ENCODE measurements at regions not wholly inside any gene's neighbourhood (a gene's known extent, or its start where the extent isn't known, plus 50 kb on each side); places are given as distances from the start of the nearest gene placed in this dataset.

DNA sequence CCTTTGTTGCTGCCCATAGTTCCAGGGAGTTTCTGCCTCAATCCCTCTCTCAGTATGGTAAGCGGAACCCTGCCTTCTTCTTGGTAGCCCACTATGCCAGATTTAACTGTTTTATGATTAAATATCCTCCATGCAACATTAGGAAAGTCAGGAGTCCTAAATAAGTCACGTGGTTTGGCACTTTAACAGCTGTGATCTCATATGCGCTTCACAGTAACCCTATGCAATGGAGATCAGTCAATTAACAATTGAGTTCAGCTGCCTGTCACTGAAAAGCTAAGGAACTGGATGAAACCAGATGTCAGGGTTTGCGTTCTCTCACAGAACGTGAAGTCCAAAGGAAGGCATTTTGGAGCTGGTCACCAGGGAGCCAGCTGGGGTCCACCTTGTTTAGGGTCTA, 81.6 kb downstream of the PSMB1 start:
- ChIA-PET POLR2A (ENCODE audit: unreplicated experiment) (no interaction called here), CTCF (no interaction called here)
- Histone ChIP-seq H3K27me3 (ENCODE audit: insufficient read depth, low read depth) (peaks cover 60% of the 10 kb centered on the region), H3K9me3 (ENCODE audit: insufficient read depth, low read depth) (no peaks in the 10 kb centered on the region), H2AFZ (no peak overlapping the region), H4K20me1 (ENCODE audit: insufficient read depth) (no peaks in the 10 kb centered on the region), H3F3A (ENCODE audit: insufficient read depth, low read depth) (no peaks in the 10 kb centered on the region), H3K27ac (no peak overlapping the region), H3K4me3 (no peak overlapping the region), H3K4me2 (no peak overlapping the region), H3K36me3 (ENCODE audit: low read depth) (no peaks in the 10 kb centered on the region), H3K79me2 (ENCODE audit: low read depth) (no peaks in the 10 kb centered on the region), H3K9me2 (ENCODE audit: insufficient read depth) (no peaks in the 10 kb centered on the region), H3K4me1 (replicated peaks; ENCODE audit: insufficient read depth) (no peaks in the 10 kb centered on the region)
- intact Hi-C loops (cut with micrococcal nuclease; ENCODE audit: unreplicated experiment): no loop called here
- no TSS peak for BruUV-seq (replicated peaks)
- DNase-seq: no peak
- no peak for TF ChIP-seq EZH2 (IDR thresholded peaks at IDR 0.05; ENCODE audit: low read depth)
- TF ChIP-seq, protein P1, sequence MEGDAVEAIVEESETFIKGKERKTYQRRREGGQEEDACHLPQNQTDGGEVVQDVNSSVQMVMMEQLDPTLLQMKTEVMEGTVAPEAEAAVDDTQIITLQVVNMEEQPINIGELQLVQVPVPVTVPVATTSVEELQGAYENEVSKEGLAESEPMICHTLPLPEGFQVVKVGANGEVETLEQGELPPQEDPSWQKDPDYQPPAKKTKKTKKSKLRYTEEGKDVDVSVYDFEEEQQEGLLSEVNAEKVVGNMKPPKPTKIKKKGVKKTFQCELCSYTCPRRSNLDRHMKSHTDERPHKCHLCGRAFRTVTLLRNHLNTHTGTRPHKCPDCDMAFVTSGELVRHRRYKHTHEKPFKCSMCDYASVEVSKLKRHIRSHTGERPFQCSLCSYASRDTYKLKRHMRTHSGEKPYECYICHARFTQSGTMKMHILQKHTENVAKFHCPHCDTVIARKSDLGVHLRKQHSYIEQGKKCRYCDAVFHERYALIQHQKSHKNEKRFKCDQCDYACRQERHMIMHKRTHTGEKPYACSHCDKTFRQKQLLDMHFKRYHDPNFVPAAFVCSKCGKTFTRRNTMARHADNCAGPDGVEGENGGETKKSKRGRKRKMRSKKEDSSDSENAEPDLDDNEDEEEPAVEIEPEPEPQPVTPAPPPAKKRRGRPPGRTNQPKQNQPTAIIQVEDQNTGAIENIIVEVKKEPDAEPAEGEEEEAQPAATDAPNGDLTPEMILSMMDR (conservative IDR thresholded peaks at IDR 0.05): no peak

DNA sequence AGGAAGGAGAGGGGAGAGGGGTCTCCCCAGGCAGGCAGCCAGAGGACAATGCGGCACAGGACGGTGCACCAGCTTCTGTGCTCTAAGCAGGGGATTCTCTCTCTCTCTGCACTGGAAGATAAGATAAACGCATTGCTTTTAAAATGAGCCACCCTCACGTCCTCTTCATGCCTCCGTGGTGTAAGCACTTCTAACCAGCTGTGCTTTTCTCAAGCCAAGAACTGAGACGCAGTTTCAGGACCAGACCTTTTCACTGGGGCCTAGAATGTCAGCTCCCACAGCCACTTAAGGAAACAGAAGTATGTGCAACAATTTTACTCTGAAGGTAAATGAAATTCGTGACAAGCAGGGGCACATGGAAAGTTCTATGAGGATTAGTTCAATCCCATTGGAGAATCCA, 82.4 kb downstream of the PSMB1 start:
- no TSS peak for BruUV-seq (replicated peaks)
- no peaks in the 10 kb centered on the region for H3F3A ChIP-seq (ENCODE audit: insufficient read depth, low read depth)
- no peak overlapping the region for H3K4me3 ChIP-seq
- no peaks in the 10 kb centered on the region for H3K36me3 ChIP-seq (ENCODE audit: low read depth)
- no peaks in the 10 kb centered on the region for H3K4me1 ChIP-seq (replicated peaks; ENCODE audit: insufficient read depth)
- H3K27ac ChIP-seq: no peak overlapping the region
- peaks cover 53% of the 10 kb centered on the region for H3K27me3 ChIP-seq (ENCODE audit: insufficient read depth, low read depth)
- no peak overlapping the region for H3K4me2 ChIP-seq
- H3K9me2 ChIP-seq (ENCODE audit: insufficient read depth): no peaks in the 10 kb centered on the region
- DNase-seq: no peak
- H3K79me2 ChIP-seq (ENCODE audit: low read depth): no peaks in the 10 kb centered on the region
- POLR2A ChIA-PET (ENCODE audit: unreplicated experiment): no interaction called here
- CTCF ChIA-PET: no interaction called here
- no peaks in the 10 kb centered on the region for H4K20me1 ChIP-seq (ENCODE audit: insufficient read depth)
- no peaks in the 10 kb centered on the region; the same call in 1 of the 2 replicates for H3K9me3 ChIP-seq (ENCODE audit: insufficient read depth, low read depth)
- H2AFZ ChIP-seq: no peak overlapping the region
- intact Hi-C loops (cut with micrococcal nuclease; ENCODE audit: unreplicated experiment): no loop called here
- TF ChIP-seq EZH2 (IDR thresholded peaks at IDR 0.05; ENCODE audit: low read depth): no peak
- TF ChIP-seq, protein P1 (conservative IDR thresholded peaks at IDR 0.05): no peak

DNA sequence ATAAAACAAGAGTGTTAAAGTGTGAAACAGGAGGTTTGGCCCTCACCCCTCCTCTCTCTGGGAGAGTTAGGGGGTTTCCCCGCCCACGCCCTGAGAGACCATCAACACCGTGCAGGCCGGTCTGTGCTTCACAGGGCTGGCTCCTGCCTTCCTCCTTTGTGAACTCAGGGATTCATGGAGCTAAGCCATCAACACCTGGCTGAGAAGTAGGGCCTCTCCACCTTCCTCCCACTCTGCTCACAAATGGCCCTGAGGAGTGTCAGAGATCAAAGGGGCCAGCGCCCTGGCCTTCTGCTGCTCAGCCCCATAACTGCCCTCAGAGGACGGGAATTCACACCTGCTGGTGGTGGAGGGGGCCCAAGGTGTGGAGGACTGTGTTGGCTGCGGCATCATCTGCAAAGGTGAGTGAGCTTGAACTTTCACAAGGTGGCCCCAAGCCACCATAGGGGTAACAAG, 88.6 kb downstream of the PSMB1 start:
- no peak for DNase-seq
- no peak overlapping the region for H3K4me3 ChIP-seq
- H3K4me2 ChIP-seq: no peak overlapping the region
- no TSS peak for BruUV-seq (replicated peaks)
- TF ChIP-seq, protein P1 (conservative IDR thresholded peaks at IDR 0.05): no peak
- TF ChIP-seq EZH2 (IDR thresholded peaks at IDR 0.05; ENCODE audit: low read depth): no peak
- H3K27me3 ChIP-seq (ENCODE audit: insufficient read depth, low read depth): peaks cover 41% of the 10 kb centered on the region
- no peaks in the 10 kb centered on the region for H3K9me2 ChIP-seq (ENCODE audit: insufficient read depth)
- H4K20me1 ChIP-seq (ENCODE audit: insufficient read depth): no peaks in the 10 kb centered on the region
- ChIA-PET CTCF (no interaction called here), POLR2A (ENCODE audit: unreplicated experiment) (no interaction called here)
- no peaks in the 10 kb centered on the region for H3K79me2 ChIP-seq (ENCODE audit: low read depth)
- no peaks in the 10 kb centered on the region for H3F3A ChIP-seq (ENCODE audit: insufficient read depth, low read depth)
- intact Hi-C loops (cut with micrococcal nuclease; ENCODE audit: unreplicated experiment): no loop called here
- peaks cover 5% of the 10 kb centered on the region; the same call in 1 of the 2 replicates for H3K9me3 ChIP-seq (ENCODE audit: insufficient read depth, low read depth)
- no peaks in the 10 kb centered on the region for H3K4me1 ChIP-seq (replicated peaks; ENCODE audit: insufficient read depth)
- no peak overlapping the region for H2AFZ ChIP-seq
- H3K27ac ChIP-seq: no peak overlapping the region
- H3K36me3 ChIP-seq (ENCODE audit: low read depth): no peaks in the 10 kb centered on the region

All from PC-9 (cell line).